IMR-90 (cell line): ENCODE measurements at regions not wholly inside any gene's neighbourhood (a gene's known extent, or its start where the extent isn't known, plus 50 kb on each side); places are given as distances from the start of the nearest gene placed in this dataset.

Experiments
- ATAC-seq: fragments of 200-7000 bp; cut with Tn5 transposase; 2 replicates; pipeline ENCODE4 v1.9.1; 2020; ENCODE audit warnings: low read depth, mild to moderate bottlenecking, moderate library complexity
- BruUV-seq: library from RNA; stranded (reverse); fragments of 400-500 nt; replicated peaks from 2 replicates; lab custom pipeline; 2021; lab: Mats Ljungman, UMichigan
- CTCF ChIA-PET: fragments of 300-600 bp; formaldehyde crosslinking; extraction: SDS; loops from one replicate; lab custom pipeline; 2021; ENCODE audit warnings: antibody characterized with exemption; lab: Yijun Ruan, JAX
- POLR2A ChIA-PET: fragments of 300-600 bp; sonication (Branson Sonifier 250); formaldehyde crosslinking; loops from one replicate; lab custom pipeline; 2022; ENCODE audit warnings: antibody characterized with exemption; ENCODE audit not compliant: unreplicated experiment; lab: Charles Lee
- DNase-seq: peaks from one replicate; pipeline ENCODE4 v3.0.0; 2013
- H2AFZ ChIP-seq: replicated peaks from 2 replicates; pipeline ENCODE3; 2013; ENCODE audit warnings: low read length, mild to moderate bottlenecking; ENCODE audit not compliant: poor library complexity
- H2AK5ac ChIP-seq: 2 replicates; pipeline ENCODE4 v1.6.1; 2013; ENCODE audit warnings: low read depth, low read length, inconsistent platforms
- H2AK9ac ChIP-seq: replicated peaks from 2 replicates; pipeline ENCODE3; 2013; ENCODE audit warnings: mild to moderate bottlenecking, low read depth, low read length, moderate library complexity; ENCODE audit not compliant: poor library complexity
- H2BK120ac ChIP-seq: 2 replicates; pipeline ENCODE4 v1.6.1; 2013; ENCODE audit warnings: low read depth, low read length, inconsistent platforms
- H2BK15ac ChIP-seq: 3 replicates; pipeline ENCODE4 v1.6.1; 2013; ENCODE audit warnings: low read depth, low read length, inconsistent platforms
- H2BK20ac ChIP-seq: 2 replicates; pipeline ENCODE4 v1.6.1; 2013; ENCODE audit warnings: low read depth, mild to moderate bottlenecking, inconsistent platforms, low read length, moderate library complexity
- H2BK5ac ChIP-seq: 2 replicates; pipeline ENCODE4 v1.6.1; 2013; ENCODE audit warnings: mild to moderate bottlenecking, low read depth, low read length, inconsistent platforms; ENCODE audit not compliant: poor library complexity, severe bottlenecking
- H3K14ac ChIP-seq: replicated peaks from 2 replicates; pipeline ENCODE4 v1.6.1; 2013; ENCODE audit warnings: low read depth, low read length, inconsistent platforms
- H3K18ac ChIP-seq: 2 replicates; pipeline ENCODE4 v1.6.1; 2013; ENCODE audit warnings: low read depth, low read length, control low read depth
- H3K23ac ChIP-seq: 2 replicates; pipeline ENCODE4 v1.6.1; 2013; ENCODE audit warnings: low read depth, low read length, inconsistent platforms
- H3K27ac ChIP-seq: 2 replicates; pipeline ENCODE4 v1.5.1; 2013; ENCODE audit warnings: mild to moderate bottlenecking, control low read depth, low read length; ENCODE audit not compliant: insufficient read depth
- H3K27me3 ChIP-seq: 2 replicates; pipeline ENCODE4 v1.6.1; 2013; ENCODE audit warnings: low read length; ENCODE audit not compliant: control insufficient read depth, insufficient read depth
- H3K36me3 ChIP-seq: 2 replicates; pipeline ENCODE4 v1.6.1; 2013; ENCODE audit warnings: low read length, mixed read lengths; ENCODE audit not compliant: control insufficient read depth, insufficient read depth
- H3K4ac ChIP-seq: 2 replicates; pipeline ENCODE4 v1.6.1; 2013; ENCODE audit warnings: low read depth, low read length, inconsistent platforms
- H3K4me1 ChIP-seq: 2 replicates; pipeline ENCODE4 v1.6.1; 2013; ENCODE audit warnings: low read length, mixed read lengths; ENCODE audit not compliant: control insufficient read depth, insufficient read depth
- H3K4me2 ChIP-seq: 2 replicates; pipeline ENCODE4 v1.6.1; 2013; ENCODE audit warnings: low read depth, mild to moderate bottlenecking, control low read depth, low read length, moderate library complexity
- H3K4me3 ChIP-seq: 2 replicates; pipeline ENCODE4 v1.5.1; 2013; ENCODE audit warnings: low read depth, mild to moderate bottlenecking, control low read depth, low read length, moderate library complexity; ENCODE audit not compliant: insufficient read depth
- H3K56ac ChIP-seq: 2 replicates; pipeline ENCODE4 v1.6.1; 2013; ENCODE audit warnings: low read length, inconsistent platforms; ENCODE audit not compliant: insufficient read depth; ENCODE audit errors: extremely low read depth
- H3K79me1 ChIP-seq, 2 experiments: 2 replicates each; pipeline ENCODE4 v1.6.1; 2013; ENCODE audit warnings: low read length in 2 of 2, inconsistent platforms in 1 of 2, low read depth in 1 of 2
- H3K9ac ChIP-seq: 2 replicates; pipeline ENCODE4 v1.6.1; 2013; ENCODE audit warnings: low read depth, low read length, control low read depth
- H3K9me1 ChIP-seq: 2 replicates; pipeline ENCODE4 v1.6.1; 2013; ENCODE audit warnings: low read length, inconsistent platforms; ENCODE audit not compliant: insufficient read depth
- H3K9me3 ChIP-seq: 2 replicates; pipeline ENCODE4 v1.6.1; 2013; ENCODE audit warnings: low read length; ENCODE audit not compliant: control insufficient read depth, insufficient read depth
- H4K20me1 ChIP-seq: 2 replicates; pipeline ENCODE4 v1.6.1; 2013; ENCODE audit warnings: low read length, inconsistent platforms; ENCODE audit not compliant: insufficient read depth
- H4K5ac ChIP-seq: 2 replicates; pipeline ENCODE4 v1.6.1; 2013; ENCODE audit warnings: mild to moderate bottlenecking, low read depth, low read length, control low read depth
- H4K8ac ChIP-seq, 2 experiments: 2 replicates each; pipeline ENCODE4 v1.6.1; 2013; ENCODE audit warnings: low read depth in 2 of 2, low read length in 2 of 2, control low read depth in 1 of 2, inconsistent platforms in 1 of 2
- H4K91ac ChIP-seq: 2 replicates; pipeline ENCODE4 v1.6.1; 2013; ENCODE audit warnings: low read depth, low read length, inconsistent platforms; ENCODE audit not compliant: insufficient read depth
- BHLHE40 ChIP-seq: fragments of 150-350 bp; IDR thresholded peaks from 2 replicates; pipeline ENCODE4 v1.6.1; 2016; ENCODE audit warnings: mild to moderate bottlenecking, low read depth, low read length
- CEBPB ChIP-seq: IDR thresholded peaks from 2 replicates; pipeline ENCODE4 v1.6.1; 2012; ENCODE audit warnings: low read depth, low read length, improper control_type of control experiment
- CHD1 ChIP-seq: IDR thresholded peaks from 2 replicates; pipeline ENCODE4 v1.6.1; 2012; ENCODE audit warnings: low read depth, low read length, improper control_type of control experiment
- CTCF ChIP-seq: conservative IDR thresholded peaks from 2 replicates; pipeline ENCODE4 v1.5.1; 2012; ENCODE audit warnings: mild to moderate bottlenecking, low read depth, low read length, improper control_type of control experiment
- ELK1 ChIP-seq: fragments of 150-350 bp; IDR thresholded peaks from 2 replicates; pipeline ENCODE4 v1.6.1; 2016; ENCODE audit warnings: low read depth, mild to moderate bottlenecking, low read length, moderate library complexity, borderline replicate concordance
- FOS ChIP-seq: fragments of 150-350 bp; IDR thresholded peaks from 2 replicates; pipeline ENCODE4 v1.6.1; 2016; ENCODE audit warnings: low read depth, low read length
- MAFK ChIP-seq: IDR thresholded peaks from 2 replicates; pipeline ENCODE4 v1.6.1; 2012; ENCODE audit warnings: low read depth, low read length, improper control_type of control experiment
- MAZ ChIP-seq: IDR thresholded peaks from 2 replicates; pipeline ENCODE4 v1.6.1; 2012; ENCODE audit warnings: low read depth, mild to moderate bottlenecking, low read length, improper control_type of control experiment, moderate library complexity, borderline replicate concordance
- MXI1 ChIP-seq: IDR thresholded peaks from 2 replicates; pipeline ENCODE4 v1.6.1; 2012; ENCODE audit warnings: low read depth, mild to moderate bottlenecking, low read length, moderate library complexity, borderline replicate concordance
- NFE2L2 ChIP-seq: fragments of 150-350 bp; IDR thresholded peaks from 2 replicates; pipeline ENCODE4 v1.6.1; 2016; ENCODE audit warnings: low read depth, mild to moderate bottlenecking, low read length
- POLR2A ChIP-seq: IDR thresholded peaks from 2 replicates; pipeline ENCODE4 v1.6.1; 2012; ENCODE audit warnings: mild to moderate bottlenecking, low read depth, low read length
- RAD21 ChIP-seq: IDR thresholded peaks from 2 replicates; pipeline ENCODE4 v1.6.1; 2012; ENCODE audit warnings: low read length, improper control_type of control experiment
- RCOR1 ChIP-seq: IDR thresholded peaks from 2 replicates; pipeline ENCODE4 v1.6.1; 2012; ENCODE audit warnings: mild to moderate bottlenecking, low read length, improper control_type of control experiment; ENCODE audit not compliant: insufficient replicate concordance
- RFX5 ChIP-seq: IDR thresholded peaks from 2 replicates; pipeline ENCODE4 v1.8.0; 2012; ENCODE audit warnings: low read depth, mild to moderate bottlenecking, low read length, moderate library complexity
- SMC3 ChIP-seq: fragments of 150-350 bp; IDR thresholded peaks from 2 replicates; pipeline ENCODE4 v1.6.1; 2016; ENCODE audit warnings: low read depth, mild to moderate bottlenecking, antibody characterized with exemption, low read length, moderate library complexity
- USF2 ChIP-seq: fragments of 150-350 bp; IDR thresholded peaks from 2 replicates; pipeline ENCODE4 v1.6.1; 2017; ENCODE audit warnings: mild to moderate bottlenecking, antibody characterized with exemption, low read length, low read depth
- dilution Hi-C: fragments of 300-500 bp; cut with HindIII; formaldehyde crosslinking; loops from one replicate; pipeline ENCODE4 v1.14.3; 2018; ENCODE audit warnings: low sequenced_read_pairs; ENCODE audit not compliant: unreplicated experiment
- in situ Hi-C: fragments of 300-500 bp; cut with MboI; formaldehyde crosslinking; loops from 3 replicates; pipeline ENCODE4 v1.14.3; 2019; ENCODE audit warnings: low sequenced_read_pairs, inconsistent platforms, mixed read lengths
- intact Hi-C: fragments of 100-400 bp; cut with micrococcal nuclease; formaldehyde crosslinking; loops from 2 replicates; pipeline ENCODE4 v1.10.0; 2022

GRCh38 chr13:39232999-39233398 lies 194.7 kb downstream of the NHLRC3 start:
- no peak overlapping the region for H4K8ac ChIP-seq
- H3K14ac ChIP-seq, result no peak overlapping the region
- CTCF ChIA-PET, result no interaction called here
- H3K4me2 ChIP-seq, result no peak overlapping the region
- no peaks in the 10 kb centered on the region for H3K9me3 ChIP-seq
- no peak for TF ChIP-seq FOS
- no peak for TF ChIP-seq RFX5
- no peak for TF ChIP-seq MAFK
- no peak for TF ChIP-seq ELK1
- no peak for TF ChIP-seq CHD1
- TF ChIP-seq CTCF, result no peak
- no peak for TF ChIP-seq USF2
- TF ChIP-seq SMC3, result no peak
- TF ChIP-seq CEBPB, result no peak
- TF ChIP-seq POLR2A, result no peak
- no peak for TF ChIP-seq MAZ
- TF ChIP-seq RCOR1, result no peak
- TF ChIP-seq NFE2L2, result no peak
- TF ChIP-seq BHLHE40, result no peak
- no peak for TF ChIP-seq RAD21
- no peak for TF ChIP-seq MXI1
- H2AFZ ChIP-seq, result no peak overlapping the region
- no peak overlapping the region for H2BK5ac ChIP-seq
- in situ Hi-C loops (no loop called here), intact Hi-C loops (no loop called here), dilution Hi-C loops (no loop called here)
- no TSS peak for BruUV-seq
- DNase-seq, result no peak
- H4K5ac ChIP-seq, result no peak overlapping the region
- ATAC-seq, result no peak
- H2AK9ac ChIP-seq, result no peak overlapping the region
- H3K27ac ChIP-seq, result no peak overlapping the region
- no peak overlapping the region for H2BK15ac ChIP-seq
- H2BK20ac ChIP-seq, result no peak overlapping the region
- H3K79me1 ChIP-seq, result no peaks in the 10 kb centered on the region
- no peak overlapping the region for H3K4me3 ChIP-seq
- H3K56ac ChIP-seq, result no peak overlapping the region
- H3K9ac ChIP-seq, result no peak overlapping the region
- no peaks in the 10 kb centered on the region for H4K20me1 ChIP-seq
- no peak overlapping the region for H3K18ac ChIP-seq
- no peaks in the 10 kb centered on the region for H3K36me3 ChIP-seq
- H4K91ac ChIP-seq, result no peak overlapping the region
- no peak overlapping the region for H3K23ac ChIP-seq
- H3K4ac ChIP-seq, result no peak overlapping the region
- no peaks in the 10 kb centered on the region for H3K4me1 ChIP-seq
- H3K9me1 ChIP-seq, result no peaks in the 10 kb centered on the region
- H2AK5ac ChIP-seq, result no peak overlapping the region
- H3K27me3 ChIP-seq, result no peaks in the 10 kb centered on the region; the same call in 1 of the 2 replicates
- POLR2A ChIA-PET, result no interaction called here
- H2BK120ac ChIP-seq, result no peak overlapping the region
